ENCODE measurements at regions not wholly inside any gene's neighbourhood (a gene's known extent, or its start where the extent isn't known, plus 50 kb on each side); places are given as distances from the start of the nearest gene placed in this dataset.

DNA sequence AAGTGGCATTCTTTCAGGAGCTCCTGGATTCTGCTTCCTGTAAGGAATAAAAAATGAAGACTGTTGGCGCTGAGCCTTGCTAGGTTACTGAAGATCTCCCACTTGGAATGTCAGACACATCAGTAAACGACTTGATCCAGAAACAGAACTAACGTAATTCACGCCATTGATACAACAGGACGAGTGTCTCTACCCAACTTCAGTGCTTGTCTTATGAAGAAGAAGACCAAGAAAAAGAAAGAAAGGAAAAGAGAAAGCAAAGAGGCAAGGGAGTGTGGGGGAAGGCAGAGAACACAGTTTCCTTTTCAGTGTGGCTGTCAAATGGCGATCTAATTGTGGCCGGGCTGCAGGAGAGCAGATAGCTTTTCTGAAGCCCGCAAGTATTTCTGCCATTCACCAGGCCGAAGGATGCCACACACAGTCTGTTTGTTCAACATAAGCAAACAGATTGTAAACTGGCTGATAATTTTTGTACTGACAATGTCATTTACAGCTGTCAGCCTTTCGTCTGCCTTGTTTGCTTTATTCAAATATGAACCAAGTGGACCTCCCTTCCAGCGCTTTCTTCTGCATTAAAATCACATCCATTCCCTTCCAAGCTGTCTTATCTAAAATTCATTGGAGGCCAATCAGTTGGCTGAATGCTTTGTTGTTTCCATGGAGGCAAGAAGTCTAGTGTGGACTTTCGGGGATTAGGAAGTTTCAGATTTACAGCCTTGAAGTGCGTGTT is 180.6 kb downstream of the FOXA2 start:
- DNase-seq = no peak

- DNase-seq = no peak
Measured at GRCh38 chr20:22403022-22403631, 181.2 kb downstream of the FOXA2 start.

GRCh38 chr20:22402550-22402949 is 181.8 kb downstream of the FOXA2 start:
- no peak for DNase-seq

- DNase-seq = no peak
Measured at GRCh38 chr20:22400440-22400839, 183.9 kb downstream of the FOXA2 start.

GRCh38 chr20:22394583-22394982 is 189.8 kb downstream of the FOXA2 start:
- DNase-seq = no peak

- DNase-seq = no peak
Measured at GRCh38 chr20:22390543-22390903, 193.8 kb downstream of the FOXA2 start.

DNA sequence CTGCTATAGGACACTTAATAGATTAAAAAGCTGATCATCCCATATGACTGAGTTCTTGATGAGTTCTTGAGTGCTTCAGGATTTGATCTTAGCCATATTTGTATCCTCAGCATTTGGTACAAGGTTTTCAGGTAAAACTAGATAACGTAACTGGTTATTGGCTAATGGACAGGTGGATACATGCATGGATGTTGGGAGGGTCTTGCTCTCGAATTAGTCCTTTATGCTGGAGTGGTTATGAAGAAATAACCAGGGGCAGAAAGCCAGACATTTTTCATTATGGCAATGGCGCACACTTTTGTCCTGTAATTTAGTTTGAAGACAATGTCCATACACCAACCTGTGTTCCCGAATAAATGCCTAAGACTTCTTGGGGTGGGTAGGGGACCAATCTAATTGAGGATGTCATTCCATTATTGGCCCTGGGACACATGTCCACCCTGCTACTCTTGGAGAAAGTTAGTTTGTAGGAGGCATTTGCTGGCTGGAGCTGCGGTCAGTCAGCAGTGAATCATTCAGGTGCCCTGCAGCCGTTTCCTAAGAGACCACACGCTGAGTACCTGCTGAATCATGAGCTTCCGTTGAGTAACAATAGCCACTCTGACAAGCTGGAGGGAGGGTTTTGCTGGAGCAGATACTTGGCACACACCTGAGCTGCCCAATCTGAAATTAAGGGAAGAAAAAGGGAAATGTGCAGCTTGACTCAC is 194.4 kb downstream of the FOXA2 start:
- peak; percentile 94 for DNase-seq

- DNase-seq = no peak
Measured at GRCh38 chr20:22387452-22387851, 196.9 kb downstream of the FOXA2 start.

GRCh38 chr20:22386306-22386623 is 198.1 kb downstream of the FOXA2 start:
- no peak for DNase-seq

DNA sequence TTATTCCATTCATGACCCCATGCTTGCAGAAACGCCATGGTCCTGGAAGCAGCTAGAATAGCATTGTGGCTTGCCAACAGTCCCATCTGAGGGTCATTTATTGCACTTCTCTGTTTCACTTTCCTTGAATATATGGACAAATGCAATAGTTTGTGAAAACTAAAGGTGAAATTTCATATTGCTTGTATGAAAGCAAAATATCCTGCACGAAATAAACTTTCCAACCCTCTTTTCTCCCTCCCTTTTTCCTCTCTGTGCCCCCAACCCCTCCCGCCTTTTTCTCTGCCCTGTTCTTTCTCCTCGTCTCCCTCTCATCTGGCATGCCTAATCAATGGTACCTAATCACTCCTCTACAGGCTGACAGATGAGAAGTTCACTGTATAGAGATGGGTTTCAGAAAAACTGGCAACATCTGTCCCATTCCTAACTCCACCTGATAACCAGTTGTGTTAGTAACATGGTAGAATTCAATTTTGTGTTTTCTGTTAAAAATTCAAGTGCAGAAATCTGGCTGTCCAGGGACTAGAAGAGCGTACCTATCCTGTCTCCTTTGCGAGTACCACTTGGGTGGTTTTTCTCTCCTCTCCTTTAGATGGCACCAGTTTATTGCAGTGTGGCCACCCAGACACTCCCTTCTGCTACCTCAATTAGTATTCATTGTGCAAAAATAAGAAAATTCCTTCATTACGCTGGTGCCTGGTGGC is 198.6 kb downstream of the FOXA2 start:
- DNase-seq = no peak

- DNase-seq = no peak
Measured at GRCh38 chr20:22384978-22385377, 199.4 kb downstream of the FOXA2 start.

GRCh38 chr20:22383156-22383555 is 201.2 kb downstream of the FOXA2 start:
- DNase-seq = no peak

- no peak for DNase-seq
Measured at GRCh38 chr20:22382742-22383141, 201.6 kb downstream of the FOXA2 start.

DNA sequence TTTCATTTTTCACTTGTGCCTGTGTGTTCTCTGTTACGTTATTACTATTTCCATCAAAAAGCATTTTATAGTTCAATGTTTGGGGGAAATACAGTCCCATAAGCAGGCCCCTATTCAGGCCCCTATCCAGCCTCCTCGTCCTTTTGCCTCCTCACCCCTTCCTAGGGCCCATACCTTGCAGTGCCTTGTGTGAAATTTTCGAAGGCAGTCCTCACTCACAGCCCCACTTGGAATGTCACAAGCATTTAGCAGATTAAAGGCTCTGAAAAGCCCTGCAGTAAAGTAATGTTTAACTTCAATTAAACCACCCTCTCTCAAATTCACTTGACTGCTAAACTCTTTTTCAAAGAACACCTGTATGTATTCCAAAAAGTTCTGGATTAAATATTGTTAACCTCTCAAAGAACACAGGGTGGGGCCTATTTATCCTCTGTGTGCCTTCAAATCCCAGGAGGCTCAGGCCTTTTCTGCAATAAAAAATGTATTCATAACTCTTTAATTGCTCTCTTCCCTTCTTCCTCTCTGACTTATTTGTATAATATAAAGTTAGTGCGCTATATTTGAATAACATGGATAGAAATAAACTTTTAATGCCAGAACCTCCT is 202.5 kb downstream of the FOXA2 start:
- no peak for DNase-seq

DNA sequence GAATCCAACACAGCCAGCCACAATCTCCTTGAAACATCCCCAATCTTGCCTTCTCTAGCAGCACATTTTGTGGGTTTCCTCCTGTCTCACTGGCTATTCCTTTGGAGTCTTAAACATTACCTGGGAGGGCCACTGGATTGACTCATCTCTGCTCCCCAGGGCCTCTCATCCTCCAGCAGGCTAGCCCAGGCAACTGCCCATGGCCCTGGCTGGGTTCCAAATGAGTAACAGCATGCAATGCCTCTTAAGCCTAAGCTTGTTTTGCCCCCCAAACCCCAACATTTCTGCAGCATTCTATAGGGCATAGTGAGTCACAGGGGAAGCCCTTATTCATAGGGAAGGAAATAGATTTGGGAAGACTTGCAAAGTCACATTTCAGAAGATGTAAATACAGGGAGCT is 204.9 kb downstream of the FOXA2 start:
- DNase-seq = peak; percentile 88

GRCh38 chr20:22374678-22375590 is 209.4 kb downstream of the FOXA2 start:
- no peak for DNase-seq

DNA sequence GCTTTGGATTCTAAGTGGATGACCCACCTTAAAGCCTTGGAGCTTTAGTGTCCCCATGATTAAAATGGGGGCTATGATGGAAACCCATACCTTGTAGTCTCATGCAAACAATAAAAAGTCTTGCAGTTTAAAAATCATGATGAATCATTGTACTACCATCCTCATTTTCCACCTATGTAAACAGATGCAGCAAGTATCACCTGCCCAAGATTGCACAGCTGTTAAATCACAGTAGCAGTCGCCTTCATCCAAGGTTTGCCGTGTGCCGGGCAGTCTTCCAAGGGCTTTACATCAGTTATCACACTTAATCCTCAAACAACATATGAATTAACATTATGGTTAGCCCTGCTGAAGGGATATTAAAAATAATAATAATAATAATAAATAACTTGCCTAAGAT is 210.3 kb downstream of the FOXA2 start:
- no peak for DNase-seq

DNA sequence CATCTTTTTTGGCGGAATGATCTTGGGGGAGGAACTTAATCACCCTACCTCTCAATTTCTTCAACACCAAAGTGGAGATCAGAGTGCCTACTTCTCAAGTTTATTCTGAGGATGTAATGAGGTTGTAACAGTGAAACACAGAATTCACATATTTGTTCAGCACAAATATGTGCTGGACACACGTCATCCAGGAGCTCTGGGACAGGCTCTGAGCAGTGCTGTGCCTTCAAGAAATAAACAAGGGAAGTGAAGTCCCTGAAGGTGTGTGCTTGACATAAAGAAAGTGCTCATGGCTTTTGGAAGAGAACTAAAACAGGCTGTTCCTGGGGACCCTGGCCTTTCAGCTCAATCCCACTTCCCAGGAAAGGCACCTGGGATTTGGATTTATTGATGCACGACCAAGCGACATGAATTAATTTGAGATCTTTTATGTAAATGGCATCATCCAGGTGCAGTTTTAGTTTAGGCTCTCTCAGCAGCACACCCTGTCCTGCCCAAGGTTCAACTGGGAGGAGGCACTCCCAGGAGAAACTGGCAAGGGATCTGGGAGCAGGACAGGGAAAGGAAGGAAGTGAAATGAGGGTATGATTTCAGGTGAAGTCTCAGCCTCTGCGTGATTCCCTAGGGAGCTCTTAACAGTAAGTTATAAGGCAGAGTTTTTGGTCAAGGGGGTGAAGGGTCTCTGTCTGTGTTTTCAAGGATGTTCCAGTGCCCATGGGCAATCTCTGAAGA is 211.0 kb downstream of the FOXA2 start:
- DNase-seq = no peak

DNA sequence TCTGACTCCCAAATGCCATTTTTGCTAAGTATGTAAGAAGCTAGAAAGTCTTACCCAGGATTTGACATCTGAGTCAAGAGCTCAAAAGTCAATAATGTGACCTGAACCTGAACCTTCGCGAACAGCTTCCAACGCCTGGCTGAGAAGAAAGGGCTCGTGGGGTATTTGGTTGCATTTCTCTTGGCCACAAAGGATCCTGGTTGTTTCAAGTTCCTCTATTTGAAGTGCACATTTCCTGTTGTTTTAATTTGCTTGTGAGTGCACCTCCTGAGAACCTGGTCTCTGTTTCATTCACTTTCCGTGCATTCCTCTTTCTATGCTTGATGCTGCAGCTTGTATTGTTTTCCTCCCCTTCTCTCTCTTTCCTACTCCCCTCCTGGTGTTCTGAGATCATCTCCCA is 212.5 kb downstream of the FOXA2 start:
- no peak for DNase-seq

- no peak for DNase-seq
Measured at GRCh38 chr20:22370137-22370536, 214.2 kb downstream of the FOXA2 start.

- DNase-seq = no peak
Measured at GRCh38 chr20:22369100-22369499, 215.3 kb downstream of the FOXA2 start.

DNA sequence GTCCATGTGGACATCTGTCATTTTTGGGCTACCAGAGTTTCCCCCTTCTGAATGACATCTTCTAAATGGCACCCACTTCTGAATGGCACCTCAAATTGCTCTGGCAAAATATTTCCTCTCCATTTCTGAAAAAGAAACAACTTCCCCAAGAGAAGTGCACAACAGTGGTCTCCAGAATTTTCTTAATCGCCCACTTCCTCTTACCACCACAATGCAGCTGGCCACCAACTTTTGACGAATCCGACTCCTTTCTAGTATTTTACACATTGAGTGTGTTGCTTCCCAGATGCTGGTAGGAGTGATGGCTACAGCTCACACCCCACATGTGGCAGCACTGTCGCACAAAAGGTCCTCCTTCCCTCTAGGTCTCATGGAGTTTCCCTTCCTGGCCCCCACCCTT is 216.1 kb downstream of the FOXA2 start:
- DNase-seq = no peak

Measured in NCI-H226 (cell line).